Cerebellar cortex (tissue), 1 donor: ENCODE measurements at regions not wholly inside any gene's neighbourhood (a gene's known extent, or its start where the extent isn't known, plus 50 kb on each side); places are given as distances from the start of the nearest gene placed in this dataset.
A peak's percentile ranks its signal among the peaks of the same experiment; 100 is the strongest.

ENCODE experiments used
- DNase-seq: peaks from one replicate; pipeline ENCODE4 v3.0.0-alpha.2; 2015; ENCODE audit warnings: low spot score

- no peak for DNase-seq
Measured at GRCh38 chr2:71812736-71813135, 334.9 kb downstream of the CYP26B1 start.

DNA sequence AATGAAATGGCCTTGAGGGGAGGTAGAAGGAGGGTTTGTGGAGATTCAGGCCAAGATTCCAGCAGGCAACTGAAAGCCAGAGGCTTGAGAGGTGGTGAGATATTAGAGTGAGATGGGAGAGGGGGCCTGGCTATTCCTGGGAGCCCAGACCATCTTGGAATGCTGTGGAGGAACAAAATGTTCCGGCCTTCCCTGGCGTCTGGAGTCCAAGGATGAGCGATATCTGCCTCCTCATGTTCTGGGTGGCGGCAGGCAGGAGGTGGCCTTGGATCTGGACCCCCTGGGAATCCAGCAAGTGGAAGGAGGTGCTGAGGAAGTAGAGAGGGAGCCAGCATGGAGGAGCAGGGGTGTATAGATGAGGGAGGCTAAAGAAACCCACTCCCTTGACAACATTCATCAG lies 335.9 kb downstream of the CYP26B1 start:
- no peak for DNase-seq

DNA sequence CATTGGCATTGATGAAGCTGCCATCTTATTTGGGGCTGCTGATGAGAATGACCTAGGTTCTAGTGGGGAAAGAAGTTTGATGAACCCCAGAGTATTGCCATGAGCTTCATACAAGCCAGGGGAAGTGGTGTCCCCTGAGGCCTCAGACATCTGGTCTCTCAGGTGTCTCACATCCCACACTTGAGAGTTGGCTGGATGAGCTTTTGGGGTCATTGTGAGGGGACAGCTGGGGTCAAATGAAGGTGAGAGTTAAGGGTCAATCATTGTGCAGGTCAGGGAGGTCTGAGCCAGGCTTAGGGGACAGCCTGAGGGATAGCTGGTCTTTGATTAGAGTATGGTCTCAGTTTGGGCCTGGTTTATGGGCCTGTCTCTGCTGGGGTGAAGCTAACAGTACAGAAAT lies 336.5 kb downstream of the CYP26B1 start:
- no peak for DNase-seq

DNA sequence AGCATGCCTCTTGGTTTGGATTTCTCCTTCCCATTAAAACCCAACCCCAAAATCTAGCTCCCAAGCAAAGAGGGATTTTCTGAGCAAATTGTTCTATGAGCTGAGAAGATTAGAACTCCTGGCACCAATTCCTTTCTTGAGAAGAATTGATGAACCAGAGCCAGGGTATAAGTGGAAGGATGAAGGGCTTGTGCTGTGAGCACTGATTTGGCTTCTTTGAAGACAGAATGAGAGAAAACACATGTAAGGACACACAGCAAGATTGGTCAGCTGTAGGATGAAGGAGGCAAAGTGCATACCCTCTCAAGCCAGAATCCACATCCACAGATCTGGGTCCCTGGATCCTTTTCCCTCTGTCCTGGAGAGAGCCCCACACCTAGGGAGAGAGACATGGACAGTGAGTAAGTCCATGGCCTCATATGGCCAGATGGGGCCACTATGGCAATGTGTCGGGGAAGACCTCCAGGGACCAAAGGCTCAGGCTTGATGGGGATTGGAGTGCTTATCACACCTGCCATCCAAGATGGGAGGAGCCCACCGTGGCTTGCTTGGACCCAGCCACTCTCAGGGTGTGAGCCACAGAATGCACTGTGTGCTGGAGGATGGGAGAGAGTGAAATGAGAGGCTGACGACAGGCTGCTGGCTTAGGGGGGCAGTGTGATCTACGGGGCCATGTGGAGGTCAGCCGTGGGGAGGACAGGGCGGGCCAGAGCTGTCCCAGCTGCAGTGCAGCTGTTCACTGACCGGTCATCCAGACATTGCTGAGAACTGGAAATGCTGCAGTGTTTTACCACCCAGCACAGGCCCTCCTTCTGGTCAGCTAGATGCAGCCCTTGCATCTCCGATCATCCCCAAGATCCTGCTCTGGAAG lies 339.8 kb downstream of the CYP26B1 start:
- no peak for DNase-seq

- DNase-seq: no peak
Measured at GRCh38 chr2:71806432-71806831, 341.2 kb downstream of the CYP26B1 start.

GRCh38 chr2:71804281-71804751 lies 343.3 kb downstream of the CYP26B1 start:
- no peak for DNase-seq

DNA sequence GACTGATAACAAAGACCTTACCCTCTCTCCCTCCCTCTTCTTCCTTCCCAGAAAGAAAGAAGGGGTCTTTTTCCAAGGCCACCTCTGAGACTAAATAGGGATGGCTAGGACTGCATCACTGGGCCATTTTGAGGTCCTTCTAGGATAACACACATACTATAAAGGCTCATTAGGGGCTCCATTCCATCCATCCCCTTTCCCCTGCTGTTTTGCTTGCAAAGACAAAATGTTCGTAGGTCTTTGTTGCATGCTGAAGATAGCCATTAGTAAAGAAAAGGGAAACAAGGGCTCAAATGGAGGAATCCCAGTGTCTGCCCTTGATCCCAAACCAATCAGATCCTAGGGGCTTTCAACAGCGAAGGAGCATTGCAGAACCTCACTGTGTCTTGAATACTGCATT lies 344.3 kb downstream of the CYP26B1 start:
- DNase-seq: no peak

DNA sequence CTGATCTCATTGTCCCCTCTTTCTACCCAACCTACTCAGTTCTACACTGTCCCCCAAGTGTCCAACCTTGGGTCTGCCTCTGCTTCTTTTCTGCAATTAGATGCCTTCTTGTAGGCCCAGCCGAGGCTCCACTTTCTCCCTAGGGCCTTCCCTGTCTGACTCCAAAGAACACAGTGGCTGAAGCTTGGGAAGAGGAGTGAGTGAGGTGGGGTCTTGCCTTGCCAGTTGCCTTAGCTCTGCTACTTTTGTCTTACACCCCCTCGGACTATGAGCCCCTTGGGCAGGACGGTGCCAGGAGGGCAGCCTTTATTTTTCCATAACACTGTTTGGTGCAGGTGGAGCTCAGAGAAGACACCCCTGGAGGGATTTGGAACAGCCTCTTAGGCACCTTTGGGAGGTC lies 345.1 kb downstream of the CYP26B1 start:
- DNase-seq: no peak

GRCh38 chr2:71801969-71802368 lies 345.7 kb downstream of the CYP26B1 start:
- peak; percentile 80 for DNase-seq

DNA sequence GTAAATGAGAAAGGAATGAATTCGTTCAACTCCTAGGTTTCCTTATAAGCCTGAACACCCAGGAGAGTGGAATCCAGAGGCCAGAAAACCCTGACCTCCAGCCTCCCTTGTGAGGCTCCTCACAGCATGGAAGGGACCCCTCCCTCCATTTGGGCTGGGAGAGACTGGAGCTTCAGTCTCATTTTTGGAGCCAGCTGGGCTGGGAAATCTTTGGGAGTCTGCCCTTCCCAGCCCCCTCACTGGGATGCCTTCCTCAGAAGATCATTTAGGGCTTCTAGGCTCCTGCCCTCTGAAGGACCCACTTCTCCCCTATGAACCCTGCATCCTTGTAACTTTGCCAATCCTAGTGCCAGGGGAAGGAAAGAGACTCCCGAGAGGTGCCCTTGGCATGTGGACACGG lies 346.1 kb downstream of the CYP26B1 start:
- DNase-seq: no peak

DNA sequence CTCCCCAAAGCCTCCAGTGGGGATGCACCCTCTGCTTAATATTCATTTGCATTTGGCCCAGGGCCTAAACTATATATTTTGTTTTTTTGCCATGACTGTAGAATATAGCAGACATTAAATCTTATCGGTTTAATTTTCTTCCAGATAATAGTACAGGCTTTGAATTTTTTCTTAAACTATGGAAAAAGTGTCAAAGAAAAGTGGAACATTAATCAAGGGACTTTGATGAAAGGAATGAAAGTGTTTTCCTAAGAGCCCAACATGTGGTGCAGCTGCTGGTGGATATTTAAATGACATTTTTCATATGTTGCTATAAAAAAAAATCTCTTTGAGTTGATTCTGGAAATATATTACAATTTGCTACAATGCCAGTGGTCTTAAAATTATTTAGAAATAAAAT lies 346.8 kb downstream of the CYP26B1 start:
- no peak for DNase-seq

DNA sequence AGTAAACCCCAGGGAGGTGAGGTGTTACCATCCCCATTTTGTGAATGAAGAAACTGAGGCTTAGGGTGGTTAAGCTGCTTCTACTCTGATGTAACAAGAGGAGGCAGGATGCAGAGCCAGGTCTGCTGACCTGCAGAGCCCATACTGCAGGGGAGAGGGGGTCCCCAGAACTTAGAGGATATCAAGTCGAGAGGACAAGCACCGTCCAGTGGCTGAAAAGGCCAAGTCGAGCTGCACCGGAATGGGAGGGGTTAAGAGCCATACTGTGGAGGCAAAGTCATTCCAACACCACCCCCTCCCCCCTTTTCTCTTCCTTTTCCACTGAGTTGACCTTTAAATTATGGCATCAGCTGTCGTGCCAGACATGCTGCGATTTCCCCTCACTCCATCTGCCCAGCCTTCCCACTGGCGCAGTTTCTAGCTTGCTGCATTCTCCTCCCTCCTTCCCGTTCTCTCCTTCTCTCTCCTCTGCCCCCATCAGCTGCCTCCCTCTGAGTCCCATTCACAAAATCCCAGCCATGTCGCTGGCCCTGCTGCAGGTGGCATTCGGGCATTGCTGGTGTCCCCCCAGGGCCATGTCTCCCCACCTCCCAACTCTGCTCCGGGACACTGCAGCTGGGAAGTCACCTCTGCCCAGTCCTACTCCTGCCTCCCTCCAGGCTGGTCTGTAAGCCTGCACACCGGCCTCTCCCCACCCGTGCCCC lies 346.9 kb downstream of the DYSF start:
- peak; percentile 80 for DNase-seq

DNA sequence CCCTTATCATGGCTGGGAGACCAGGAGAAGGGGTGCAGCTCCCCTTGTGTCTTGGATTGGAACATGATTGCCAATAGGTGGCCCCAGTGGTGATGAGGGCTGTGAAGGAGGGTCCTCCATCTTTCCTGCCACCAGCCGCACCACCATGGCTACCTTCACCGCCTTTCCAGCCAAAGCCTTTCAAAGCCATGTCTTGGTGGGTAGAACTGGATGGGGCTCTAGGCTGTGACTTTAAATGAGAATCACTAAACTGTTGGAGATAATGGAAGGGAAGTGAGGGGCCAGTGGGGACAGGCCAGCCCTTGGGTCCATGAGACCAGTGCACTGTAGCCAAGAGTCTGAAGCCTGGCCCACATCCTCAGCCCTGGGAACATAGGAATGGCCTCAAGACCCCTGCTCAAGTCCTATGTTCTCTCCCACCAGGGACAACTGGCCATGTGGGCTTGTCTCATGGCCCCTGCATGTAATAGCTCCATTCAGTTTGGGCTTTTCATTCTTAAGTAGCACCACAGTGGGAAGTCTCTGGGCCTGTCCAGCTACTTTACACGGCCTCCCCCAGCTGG lies 345.7 kb downstream of the DYSF start:
- DNase-seq: no peak

- no peak for DNase-seq
Measured at GRCh38 chr2:71798266-71799012, 345.1 kb downstream of the DYSF start.

GRCh38 chr2:71797035-71797810 lies 343.9 kb downstream of the DYSF start:
- no peak for DNase-seq

DNA sequence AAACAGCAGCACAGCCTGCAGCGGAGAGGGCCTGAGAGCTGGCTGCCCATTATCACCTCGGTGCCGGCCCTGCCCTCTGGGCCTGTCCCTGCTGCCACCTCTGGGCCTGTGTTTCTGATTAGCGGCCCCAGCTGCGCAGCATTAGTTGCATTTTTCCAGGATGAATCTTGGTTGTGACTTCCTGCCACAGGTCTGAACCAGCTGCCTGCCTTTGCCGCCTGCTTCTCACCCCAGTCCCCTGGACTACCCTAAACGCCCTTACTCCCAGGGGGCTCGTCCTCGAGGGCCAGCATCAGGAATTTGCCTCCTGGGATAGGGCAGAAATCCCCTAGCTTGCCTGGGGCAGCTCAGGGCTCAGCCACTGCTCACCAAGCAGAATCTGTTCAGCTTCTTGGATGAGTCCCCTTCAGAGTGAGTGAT lies 342.8 kb downstream of the DYSF start:
- DNase-seq: no peak

DNA sequence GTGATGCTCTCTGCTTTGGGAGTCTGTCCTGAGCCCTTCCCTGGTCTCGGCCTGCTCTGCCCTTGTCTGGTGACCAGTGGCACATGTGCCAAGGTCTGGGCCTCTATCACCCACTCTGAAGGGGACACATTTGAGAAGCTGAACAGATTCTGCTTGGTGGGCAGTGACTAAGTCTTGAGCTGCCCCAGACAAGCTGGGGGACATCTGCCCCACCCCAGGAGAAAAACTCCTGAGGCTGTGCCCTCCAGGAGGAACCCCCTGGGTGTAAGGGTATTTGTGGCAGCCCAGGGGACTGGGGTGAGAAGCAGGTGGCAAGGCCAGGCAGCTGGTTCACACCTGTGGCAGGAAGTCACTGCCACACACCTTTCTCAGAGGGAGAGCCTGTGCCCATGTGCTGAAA lies 342.1 kb downstream of the DYSF start:
- DNase-seq: no peak

DNA sequence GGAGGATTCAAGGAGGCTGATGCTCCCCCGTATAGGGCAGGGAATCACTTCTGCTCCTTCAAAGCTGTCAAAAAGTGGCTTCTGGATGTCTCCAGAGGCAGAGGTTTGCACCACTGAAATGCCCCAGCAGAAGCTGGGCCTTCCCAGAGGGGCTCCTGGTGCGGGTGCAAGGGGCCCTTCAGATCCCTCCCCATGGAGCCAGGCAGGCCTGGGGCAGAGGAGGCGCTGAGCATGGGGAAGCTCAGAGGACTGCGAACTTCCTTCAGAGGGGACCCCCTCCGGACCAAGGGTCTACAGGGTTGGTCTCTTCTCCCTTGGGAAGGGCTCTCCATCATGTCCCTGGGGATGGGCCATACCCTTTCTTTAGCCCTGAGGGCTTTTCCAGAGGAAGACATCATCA lies 341.2 kb downstream of the DYSF start:
- DNase-seq: no peak

DNA sequence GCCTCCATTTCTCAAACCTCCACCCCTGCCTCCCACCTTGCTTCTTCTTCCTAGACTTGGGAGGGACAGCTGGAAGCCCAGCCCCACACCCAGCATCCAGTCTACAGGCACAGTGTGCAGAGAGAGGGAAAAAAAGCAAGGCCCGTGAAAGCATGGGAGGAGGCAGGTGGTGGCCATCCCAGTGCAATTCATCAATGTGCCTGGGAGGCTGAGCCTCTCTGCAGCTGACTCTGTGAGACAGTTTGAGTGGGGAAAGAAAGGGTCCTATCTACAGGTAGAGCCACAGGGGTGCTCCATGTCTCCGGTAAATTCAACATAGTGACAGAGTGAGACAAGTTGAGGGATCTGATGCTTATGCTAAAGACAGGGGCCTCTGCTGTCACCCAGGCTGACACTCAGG lies 340.6 kb downstream of the DYSF start:
- no peak for DNase-seq

- no peak for DNase-seq
Measured at GRCh38 chr2:71792926-71793761, 339.8 kb downstream of the DYSF start.
